NB4 (cell line): ENCODE measurements at regions not wholly inside any gene's neighbourhood (a gene's known extent, or its start where the extent isn't known, plus 50 kb on each side); places are given as distances from the start of the nearest gene placed in this dataset.

Experiments used
- DNase-seq: peaks from one replicate; pipeline ENCODE4 v3.0.0; 2010; ENCODE audit warnings: low read depth
- H3K4me3 ChIP-seq: one replicate; pipeline ENCODE4 v1.5.1; 2011; ENCODE audit warnings: mild to moderate bottlenecking, low read depth, low read length, moderate library complexity
- MYC ChIP-seq: IDR thresholded peaks from 2 replicates; pipeline ENCODE4 v1.6.1; 2011; ENCODE audit warnings: low read depth, low read length
- POLR2A ChIP-seq: IDR thresholded peaks from 2 replicates; pipeline ENCODE4 v1.6.1; 2011; ENCODE audit warnings: mild to moderate bottlenecking; ENCODE audit not compliant: insufficient read length; ENCODE audit errors: extremely low read depth
- TF ChIP-seq, protein P1 (sequence below): IDR thresholded peaks from 2 replicates; pipeline ENCODE4 v1.6.1; 2011; ENCODE audit warnings: low read depth, low read length
- TF ChIP-seq, protein P2 (sequence below): IDR thresholded peaks from one replicate; pipeline ENCODE4 v1.5.1; 2012; ENCODE audit warnings: low read depth, low read length

DNA sequence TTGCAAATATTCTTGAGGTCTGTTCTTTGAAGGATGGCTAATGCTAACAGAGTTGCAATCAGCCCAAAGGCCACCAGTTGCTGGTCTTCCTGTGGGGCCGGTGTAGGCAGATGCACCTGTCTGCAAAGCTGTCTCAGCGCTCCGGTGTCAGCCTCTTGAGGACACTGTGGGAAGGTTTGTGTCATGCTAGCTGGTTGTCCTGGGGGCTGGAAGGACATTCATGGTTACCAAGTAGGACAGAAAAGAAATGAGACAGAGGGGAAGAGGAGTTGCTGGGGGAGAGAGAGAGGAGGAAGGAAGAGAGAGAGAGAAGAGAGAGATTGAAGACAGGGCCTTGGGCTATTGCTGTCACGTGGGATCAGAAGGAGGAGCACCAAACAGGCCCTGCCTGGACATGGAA is 639.6 kb upstream of the HS6ST1 start:
- H3K4me3 ChIP-seq: no peak overlapping the region
- TF ChIP-seq POLR2A: no peak
- TF ChIP-seq, protein P1, sequence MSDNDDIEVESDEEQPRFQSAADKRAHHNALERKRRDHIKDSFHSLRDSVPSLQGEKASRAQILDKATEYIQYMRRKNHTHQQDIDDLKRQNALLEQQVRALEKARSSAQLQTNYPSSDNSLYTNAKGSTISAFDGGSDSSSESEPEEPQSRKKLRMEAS: no peak
- TF ChIP-seq, protein P2, sequence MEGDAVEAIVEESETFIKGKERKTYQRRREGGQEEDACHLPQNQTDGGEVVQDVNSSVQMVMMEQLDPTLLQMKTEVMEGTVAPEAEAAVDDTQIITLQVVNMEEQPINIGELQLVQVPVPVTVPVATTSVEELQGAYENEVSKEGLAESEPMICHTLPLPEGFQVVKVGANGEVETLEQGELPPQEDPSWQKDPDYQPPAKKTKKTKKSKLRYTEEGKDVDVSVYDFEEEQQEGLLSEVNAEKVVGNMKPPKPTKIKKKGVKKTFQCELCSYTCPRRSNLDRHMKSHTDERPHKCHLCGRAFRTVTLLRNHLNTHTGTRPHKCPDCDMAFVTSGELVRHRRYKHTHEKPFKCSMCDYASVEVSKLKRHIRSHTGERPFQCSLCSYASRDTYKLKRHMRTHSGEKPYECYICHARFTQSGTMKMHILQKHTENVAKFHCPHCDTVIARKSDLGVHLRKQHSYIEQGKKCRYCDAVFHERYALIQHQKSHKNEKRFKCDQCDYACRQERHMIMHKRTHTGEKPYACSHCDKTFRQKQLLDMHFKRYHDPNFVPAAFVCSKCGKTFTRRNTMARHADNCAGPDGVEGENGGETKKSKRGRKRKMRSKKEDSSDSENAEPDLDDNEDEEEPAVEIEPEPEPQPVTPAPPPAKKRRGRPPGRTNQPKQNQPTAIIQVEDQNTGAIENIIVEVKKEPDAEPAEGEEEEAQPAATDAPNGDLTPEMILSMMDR: no peak
- TF ChIP-seq MYC: no peak
- no peak for DNase-seq

DNA sequence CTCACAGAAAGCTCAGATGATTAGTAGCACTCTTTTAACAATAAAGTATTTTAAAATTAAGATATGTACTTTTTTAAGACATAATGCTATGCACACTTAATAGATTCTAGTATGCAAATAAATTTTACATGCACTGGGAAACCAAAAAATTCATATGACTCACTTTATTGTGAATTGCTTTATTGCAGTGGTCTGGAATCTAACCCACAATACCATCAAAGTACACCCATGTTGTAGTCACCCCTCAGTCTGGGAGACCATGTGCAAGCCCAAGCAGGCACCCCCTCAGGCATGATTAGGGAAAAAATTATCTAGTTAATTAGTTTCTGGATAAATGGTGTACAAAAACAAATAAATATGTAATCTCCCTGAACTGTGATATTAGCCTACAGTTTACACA is 649.0 kb upstream of the HS6ST1 start:
- DNase-seq: no peak
- TF ChIP-seq, protein P2: no peak
- TF ChIP-seq MYC: no peak
- TF ChIP-seq, protein P1: no peak
- no peak for TF ChIP-seq POLR2A
- H3K4me3 ChIP-seq: no peak overlapping the region

DNA sequence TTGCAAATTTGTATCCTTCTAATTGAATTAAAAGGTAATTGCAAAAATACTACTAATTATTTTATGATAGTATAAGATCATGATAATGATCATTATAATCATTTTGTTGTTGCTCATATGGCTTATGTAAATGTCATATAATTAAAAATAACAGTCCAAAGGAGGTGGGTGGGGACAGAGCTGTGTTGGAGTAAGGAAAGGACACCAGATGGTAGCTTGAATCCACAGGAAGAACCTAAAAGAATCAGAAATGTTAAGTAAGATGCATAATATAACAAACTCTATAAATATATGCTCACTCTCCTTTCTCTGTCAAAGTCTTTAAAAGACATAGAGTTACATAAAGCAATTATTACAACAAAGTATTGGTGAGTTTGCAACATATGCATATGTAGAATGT is 650.7 kb upstream of the HS6ST1 start:
- TF ChIP-seq, protein P1: no peak
- TF ChIP-seq MYC: no peak
- no peak for TF ChIP-seq POLR2A
- TF ChIP-seq, protein P2: no peak
- DNase-seq: no peak
- H3K4me3 ChIP-seq: no peak overlapping the region

DNA sequence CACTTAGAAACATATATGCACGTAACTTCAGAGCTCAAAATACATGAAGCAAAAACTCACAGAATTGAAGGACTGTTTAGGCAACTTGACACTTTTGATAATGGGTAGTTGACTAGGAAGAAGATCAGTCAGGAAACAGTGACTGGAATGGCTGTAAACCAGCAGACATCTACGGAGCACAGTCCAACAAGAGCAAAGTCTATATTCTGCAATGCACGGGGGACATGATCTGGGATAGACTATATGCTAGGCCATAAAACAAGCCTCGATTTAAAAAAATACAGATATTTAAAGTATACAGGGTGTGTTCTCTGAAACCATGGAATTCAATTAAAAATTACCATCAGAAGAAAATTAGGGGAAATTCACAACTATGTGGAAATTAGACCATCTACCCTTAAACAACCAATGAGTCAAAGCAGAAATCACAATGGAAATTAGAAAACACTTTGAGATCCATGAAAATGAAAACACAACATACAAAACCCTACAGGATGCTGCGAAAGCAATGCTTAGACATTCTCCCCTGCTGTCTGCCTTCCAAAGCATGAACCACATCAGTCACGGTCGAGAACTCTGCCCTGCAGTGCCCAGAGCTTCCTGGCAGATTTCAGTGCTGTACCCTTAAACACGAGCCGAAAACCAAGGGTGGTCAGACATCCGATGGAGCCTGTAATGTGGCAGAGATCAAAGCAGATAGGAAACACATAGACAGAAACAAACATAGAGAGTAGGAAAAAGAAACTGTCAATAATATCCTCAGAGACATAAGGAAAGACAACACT is 651.9 kb upstream of the HS6ST1 start:
- no peak for DNase-seq
- TF ChIP-seq POLR2A (no peak), MYC (no peak)
- TF ChIP-seq, protein P2: no peak
- TF ChIP-seq, protein P1: no peak
- no peak overlapping the region for H3K4me3 ChIP-seq

DNA sequence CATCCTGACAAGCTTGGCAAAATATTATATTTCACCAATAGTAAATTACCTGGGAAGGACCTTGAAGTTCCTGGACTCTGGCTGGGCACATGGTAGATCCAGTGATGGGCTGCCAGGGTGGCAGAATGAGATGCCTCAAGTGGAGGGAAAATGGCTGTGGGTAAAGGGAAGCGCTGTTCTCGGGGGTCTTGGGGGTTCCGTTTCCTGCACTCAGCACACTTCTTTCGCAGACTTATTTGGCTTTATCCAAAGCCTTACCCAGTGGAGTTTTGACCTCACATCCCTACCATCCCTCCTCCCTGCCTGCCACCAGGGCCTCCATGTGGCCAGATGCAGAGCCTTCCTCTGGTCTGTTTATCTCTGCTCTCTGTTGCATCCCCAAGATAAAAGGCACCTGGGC is 654.9 kb upstream of the HS6ST1 start:
- no peak for TF ChIP-seq MYC
- TF ChIP-seq POLR2A: no peak
- TF ChIP-seq, protein P1: no peak
- TF ChIP-seq, protein P2: no peak
- no peak overlapping the region for H3K4me3 ChIP-seq
- DNase-seq: no peak
